Stimulated activated CD4-positive, alpha-beta T cell treated with anti-CD3 and anti-CD28 coated beads, Interleukin-15, amount 100 ng/mL, for 48 hours (primary cell): ENCODE measurements at regions not wholly inside any gene's neighbourhood (a gene's known extent, or its start where the extent isn't known, plus 50 kb on each side); places are given as distances from the start of the nearest gene placed in this dataset.
"Not testable (repeated sequence)": the region's sequence is repeated elsewhere in the genome, so short reads cannot be mapped to it uniquely, and the experiment has no call there.

Source experiments
- DNase-seq, 2 donors: peaks; one replicate each; pipeline ENCODE4 v3.0.0-alpha.2; 2020; ENCODE audit warnings: low read depth in 2 of 2

- DNase-seq, result not testable (repeated sequence)
Measured at GRCh38 chr18:24624421-24624820, 164.0 kb downstream of the HRH4 start.

GRCh38 chr18:24627644-24628315 is 167.3 kb downstream of the HRH4 start:
- no peak for DNase-seq

GRCh38 chr18:24628326-24628725 is 167.9 kb downstream of the HRH4 start:
- no peak for DNase-seq

GRCh38 chr18:24629921-24630320 is 169.5 kb downstream of the HRH4 start:
- DNase-seq, result no peak

GRCh38 chr18:24630346-24630880 is 170.0 kb downstream of the HRH4 start:
- no peak for DNase-seq

- no peak for DNase-seq
Measured at GRCh38 chr18:24631243-24632025, 171.0 kb downstream of the HRH4 start.

- DNase-seq, result no peak
Measured at GRCh38 chr18:24632158-24632988, 171.9 kb downstream of the HRH4 start.

GRCh38 chr18:24633121-24633520 is 172.7 kb downstream of the HRH4 start:
- no peak for DNase-seq

GRCh38 chr18:24649571-24649970 is 189.1 kb downstream of the HRH4 start:
- DNase-seq, result no peak

- no peak for DNase-seq
Measured at GRCh38 chr18:24651434-24651833, 191.0 kb downstream of the HRH4 start.

- DNase-seq, result no peak
Measured at GRCh38 chr18:24656050-24656449, 195.6 kb downstream of the HRH4 start.

- no peak for DNase-seq
Measured at GRCh38 chr18:24656551-24657443, 196.4 kb downstream of the HRH4 start.

- no peak for DNase-seq
Measured at GRCh38 chr18:24657444-24657842, 197.0 kb downstream of the HRH4 start.

GRCh38 chr18:24658302-24658701 is 197.9 kb downstream of the HRH4 start:
- no peak for DNase-seq

GRCh38 chr18:24659827-24660720 is 199.6 kb downstream of the HRH4 start:
- no peak for DNase-seq

GRCh38 chr18:24660956-24661355 is 200.5 kb downstream of the HRH4 start:
- DNase-seq, result no peak

GRCh38 chr18:24662412-24662821 is 202.0 kb downstream of the HRH4 start:
- DNase-seq, result no peak

GRCh38 chr18:24663026-24663425 is 202.6 kb downstream of the HRH4 start:
- DNase-seq, result no peak

- DNase-seq, result no peak
Measured at GRCh38 chr18:24669015-24669414, 208.6 kb downstream of the HRH4 start.

GRCh38 chr18:24669502-24669901 is 209.1 kb downstream of the HRH4 start:
- DNase-seq, result no peak
